GM12865 (cell line): ENCODE measurements at regions not wholly inside any gene's neighbourhood (a gene's known extent, or its start where the extent isn't known, plus 50 kb on each side); places are given as distances from the start of the nearest gene placed in this dataset.

Experiments used
- DNase-seq: peaks from one replicate; pipeline ENCODE4 v3.0.0; 2010; ENCODE audit warnings: low read depth
- H3K4me3 ChIP-seq: 2 replicates; pipeline ENCODE4 v1.5.1; 2011; ENCODE audit warnings: mild to moderate bottlenecking, low read depth, low read length, control low read depth
- TF ChIP-seq, protein P1 (sequence below): IDR thresholded peaks from 2 replicates; pipeline ENCODE4 v1.5.1; 2011; ENCODE audit warnings: low read length, control low read depth, low read depth, inconsistent platforms; ENCODE audit not compliant: insufficient read depth; ENCODE audit errors: missing control alignments

DNA sequence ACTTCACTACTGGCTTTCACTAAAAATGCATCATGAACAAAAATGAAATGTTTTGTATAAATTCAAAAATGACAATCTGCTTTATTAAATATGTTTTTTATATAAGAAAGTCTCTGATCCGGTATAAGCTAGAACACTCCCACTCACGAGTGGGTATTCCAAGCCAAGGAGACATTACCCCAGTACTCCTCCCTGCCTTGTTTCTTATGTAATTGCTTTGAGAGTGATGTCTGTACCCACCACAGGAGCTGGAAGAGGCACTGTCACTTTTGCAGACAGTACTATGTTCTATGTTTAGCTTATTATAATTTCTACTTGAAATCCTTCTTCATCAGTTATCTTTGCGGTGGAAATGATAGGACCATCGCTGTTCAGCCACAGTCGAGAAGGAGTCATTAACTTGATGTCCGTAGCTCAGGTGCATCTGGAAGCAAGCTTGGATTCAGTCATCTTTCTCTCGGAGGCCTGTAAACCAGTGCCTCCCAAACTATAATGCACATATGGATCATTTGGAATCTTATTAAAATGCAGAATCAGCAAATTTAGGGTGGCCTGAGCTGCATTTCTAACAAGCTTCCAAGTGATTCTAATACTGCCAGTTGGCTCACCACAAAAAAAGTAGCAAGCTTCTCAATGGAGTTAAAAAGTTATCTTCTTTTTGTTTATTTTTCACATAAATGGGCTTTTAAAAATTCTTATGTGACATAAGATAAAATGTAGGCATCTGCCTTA lies 396.4 kb downstream of the GRIA2 start:
- no peak overlapping the region for H3K4me3 ChIP-seq
- no peak for DNase-seq
- TF ChIP-seq, protein P1, sequence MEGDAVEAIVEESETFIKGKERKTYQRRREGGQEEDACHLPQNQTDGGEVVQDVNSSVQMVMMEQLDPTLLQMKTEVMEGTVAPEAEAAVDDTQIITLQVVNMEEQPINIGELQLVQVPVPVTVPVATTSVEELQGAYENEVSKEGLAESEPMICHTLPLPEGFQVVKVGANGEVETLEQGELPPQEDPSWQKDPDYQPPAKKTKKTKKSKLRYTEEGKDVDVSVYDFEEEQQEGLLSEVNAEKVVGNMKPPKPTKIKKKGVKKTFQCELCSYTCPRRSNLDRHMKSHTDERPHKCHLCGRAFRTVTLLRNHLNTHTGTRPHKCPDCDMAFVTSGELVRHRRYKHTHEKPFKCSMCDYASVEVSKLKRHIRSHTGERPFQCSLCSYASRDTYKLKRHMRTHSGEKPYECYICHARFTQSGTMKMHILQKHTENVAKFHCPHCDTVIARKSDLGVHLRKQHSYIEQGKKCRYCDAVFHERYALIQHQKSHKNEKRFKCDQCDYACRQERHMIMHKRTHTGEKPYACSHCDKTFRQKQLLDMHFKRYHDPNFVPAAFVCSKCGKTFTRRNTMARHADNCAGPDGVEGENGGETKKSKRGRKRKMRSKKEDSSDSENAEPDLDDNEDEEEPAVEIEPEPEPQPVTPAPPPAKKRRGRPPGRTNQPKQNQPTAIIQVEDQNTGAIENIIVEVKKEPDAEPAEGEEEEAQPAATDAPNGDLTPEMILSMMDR, result no peak

DNA sequence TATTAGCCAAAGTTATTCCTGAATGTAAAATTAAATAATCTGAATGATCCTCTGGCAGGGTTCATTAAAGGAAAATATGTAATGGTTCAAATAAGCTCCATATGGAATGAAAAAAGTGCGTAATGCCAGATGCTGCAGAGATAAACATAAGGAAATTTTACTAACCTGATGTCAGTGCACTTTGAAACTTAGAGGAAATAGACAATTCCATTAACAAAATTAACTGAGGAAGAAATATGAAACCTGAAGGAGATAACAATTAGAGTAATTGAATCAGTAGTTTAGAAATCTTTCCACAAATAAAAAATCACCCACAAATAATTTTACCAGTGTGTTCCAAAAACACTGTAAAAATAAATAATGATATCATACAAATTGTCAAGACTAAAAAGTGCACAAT lies 387.5 kb downstream of the GRIA2 start:
- no peak for DNase-seq
- no peak overlapping the region for H3K4me3 ChIP-seq
- TF ChIP-seq, protein P1, result no peak

DNA sequence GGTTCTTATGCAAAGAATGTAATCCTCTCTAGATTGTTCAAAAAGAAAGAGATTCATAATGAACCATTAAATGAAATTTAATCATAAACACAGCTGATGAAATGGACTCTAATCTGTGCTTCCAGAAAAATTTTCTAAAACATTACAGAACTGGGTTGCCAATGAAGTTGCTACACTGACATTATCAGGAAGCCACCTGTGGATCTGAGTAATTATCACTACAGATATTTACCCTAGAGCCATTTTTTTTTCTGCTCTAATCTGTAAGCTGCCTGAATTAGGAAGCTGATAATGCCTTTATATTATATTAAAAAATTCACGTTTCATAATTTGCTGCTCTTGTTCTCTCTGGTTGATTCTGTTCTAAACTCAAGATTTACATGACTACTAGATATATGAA lies 380.1 kb downstream of the GRIA2 start:
- TF ChIP-seq, protein P1, result no peak
- no peak overlapping the region for H3K4me3 ChIP-seq
- no peak for DNase-seq

DNA sequence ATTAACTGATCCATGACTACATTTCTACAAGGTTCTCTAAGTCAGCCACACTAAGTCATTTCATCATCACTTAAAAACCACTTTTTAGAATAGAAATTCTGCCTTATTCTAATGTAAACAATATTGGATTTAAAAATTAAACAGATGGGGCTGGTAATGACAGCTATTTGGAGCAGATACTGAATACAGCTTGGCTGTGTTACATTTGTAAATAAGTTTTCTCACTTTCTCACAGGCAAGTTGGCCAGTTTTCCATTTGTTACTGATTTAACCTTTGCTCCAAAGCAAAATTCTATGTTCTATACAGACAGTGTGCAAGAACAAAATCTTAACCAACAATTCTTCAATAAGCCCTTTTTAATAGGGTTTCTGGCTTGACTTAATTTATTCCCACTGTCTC lies 370.7 kb downstream of the GRIA2 start:
- TF ChIP-seq, protein P1, result no peak
- no peak overlapping the region for H3K4me3 ChIP-seq
- DNase-seq, result no peak

DNA sequence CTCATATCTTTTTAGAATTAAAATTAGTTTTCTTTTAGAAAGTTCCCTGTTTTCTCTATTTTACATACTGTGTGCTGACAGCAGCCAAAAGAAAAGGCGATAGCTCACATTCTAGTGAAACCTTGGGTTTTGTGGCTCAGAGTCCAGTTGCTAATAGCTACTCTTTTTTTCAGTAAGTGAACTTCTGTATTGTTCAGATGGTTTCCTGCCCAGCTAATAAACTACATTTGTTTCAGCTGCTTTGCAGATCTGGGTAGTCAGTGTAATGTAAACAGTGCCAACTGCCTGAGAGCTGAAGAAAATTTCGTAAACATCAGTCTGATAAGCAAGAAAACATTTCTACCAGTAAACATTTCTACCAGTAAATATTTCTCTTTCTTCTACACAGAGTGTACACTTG lies 370.2 kb downstream of the GRIA2 start:
- no peak for DNase-seq
- H3K4me3 ChIP-seq, result no peak overlapping the region
- TF ChIP-seq, protein P1, result no peak

DNA sequence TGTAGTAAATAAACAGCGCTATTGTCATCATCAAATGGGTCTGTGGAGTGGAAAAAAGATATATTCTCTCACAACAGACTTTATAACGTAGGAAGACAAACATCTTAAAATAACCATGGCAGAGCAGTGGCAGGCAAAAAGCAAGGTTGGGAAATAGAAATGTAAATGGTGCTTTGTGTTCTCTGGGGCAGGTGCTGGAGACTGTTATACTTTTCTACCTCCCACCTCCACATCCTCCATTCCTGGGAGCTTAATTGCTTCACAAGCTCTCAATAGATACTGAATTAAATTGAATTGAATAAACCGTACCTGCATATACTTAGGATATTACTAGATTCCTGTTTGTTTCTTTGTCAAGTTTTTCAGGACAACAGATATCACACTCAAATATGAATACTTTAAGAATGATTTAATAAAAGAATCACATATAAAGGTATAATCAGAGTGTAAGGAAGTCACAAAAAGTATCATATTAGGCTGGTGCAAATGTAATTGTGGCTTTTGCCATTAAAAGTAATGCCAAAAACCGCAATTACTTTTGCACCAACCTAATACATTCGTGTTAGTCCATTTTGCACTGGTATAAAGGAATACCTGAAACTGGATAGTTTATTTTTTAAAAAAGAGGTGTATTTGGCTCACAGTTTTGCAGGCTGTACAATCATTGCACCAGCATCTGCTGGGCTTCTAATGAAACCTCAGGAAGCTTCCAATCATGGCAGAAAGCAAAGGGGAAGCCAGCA lies 367.3 kb downstream of the GRIA2 start:
- no peak for DNase-seq
- H3K4me3 ChIP-seq, result no peak overlapping the region
- TF ChIP-seq, protein P1, result no peak

DNA sequence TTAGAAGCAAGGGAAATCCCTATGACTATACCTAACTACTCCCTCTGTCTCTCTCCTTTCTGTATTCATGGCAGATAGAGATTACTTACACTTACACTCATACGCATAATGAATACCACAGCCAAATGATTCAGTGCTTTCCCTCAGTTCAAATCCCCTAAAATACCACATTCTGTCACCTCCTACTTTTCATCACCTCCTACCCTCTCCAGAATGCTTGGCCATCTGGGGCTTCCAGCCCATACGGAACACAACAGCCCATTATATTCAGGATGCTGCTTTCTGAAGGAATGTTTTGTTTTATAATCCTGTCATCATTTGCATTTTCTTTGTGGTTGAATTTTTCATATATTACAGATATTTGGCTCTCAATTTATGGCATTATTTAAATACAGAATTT lies 361.6 kb downstream of the GRIA2 start:
- TF ChIP-seq, protein P1, result no peak

More for the DNA sequence above, 361.6 kb downstream of the GRIA2 start:
- H3K4me3 ChIP-seq, result no peak overlapping the region
- no peak for DNase-seq
